ENCODE measurements at regions not wholly inside any gene's neighbourhood (a gene's known extent, or its start where the extent isn't known, plus 50 kb on each side); places are given as distances from the start of the nearest gene placed in this dataset.
"Not testable (repeated sequence)": the region's sequence is repeated elsewhere in the genome, so short reads cannot be mapped to it uniquely, and the experiment has no call there.

- H3F3A ChIP-seq (ENCODE audit: insufficient read depth, low read length): no peaks in the 10 kb centered on the region
- no peak overlapping the region for H2AFZ ChIP-seq (ENCODE audit: low read length)
- H3K36me3 ChIP-seq (replicated peaks; ENCODE audit: insufficient read depth, low read length): no peaks in the 10 kb centered on the region
- no peak overlapping the region for H3K27ac ChIP-seq (ENCODE audit: low read length)
- no peaks in the 10 kb centered on the region for H3K27me3 ChIP-seq (replicated peaks; ENCODE audit: insufficient read depth, low read length)
- H3K4me3 ChIP-seq (ENCODE audit: low read length): no peak overlapping the region
- no peaks in the 10 kb centered on the region for H3K79me2 ChIP-seq (ENCODE audit: low read length)
- H3K9ac ChIP-seq (ENCODE audit: low read length): no peak overlapping the region
- H3K9me2 ChIP-seq (replicated peaks; ENCODE audit: insufficient read depth, low read length): no peaks in the 10 kb centered on the region
- no peaks in the 10 kb centered on the region for H3K9me3 ChIP-seq (replicated peaks; ENCODE audit: insufficient read depth, low read length)
- no peak overlapping the region for H3K4me2 ChIP-seq (ENCODE audit: low read depth, low read length)
- no peaks in the 10 kb centered on the region for H3K4me1 ChIP-seq (ENCODE audit: low read length)
- no peak for DNase-seq
- H4K20me1 ChIP-seq (ENCODE audit: insufficient read depth, low read length): no peaks in the 10 kb centered on the region
- no peak for TF ChIP-seq EZH2phosphoT487 (IDR thresholded peaks at IDR 0.05; ENCODE audit: low read length)
- no peak for TF ChIP-seq EZH2 (optimal IDR thresholded peaks at IDR 0.05; ENCODE audit: low read depth, low read length)
- no peak for TF ChIP-seq CTCF (IDR thresholded peaks at IDR 0.05; ENCODE audit: low read length)
These were observed 368.5 kb upstream of the PCDH15 start for GRCh38 chr10:55169493-55169892.

- Histone ChIP-seq H3K9me2 (replicated peaks; ENCODE audit: insufficient read depth, low read length) (no peaks in the 10 kb centered on the region), H3K36me3 (replicated peaks; ENCODE audit: insufficient read depth, low read length) (no peaks in the 10 kb centered on the region), H3K79me2 (ENCODE audit: low read length) (no peaks in the 10 kb centered on the region), H3K9ac (ENCODE audit: low read length) (no peak overlapping the region), H3K4me3 (ENCODE audit: low read length) (no peak overlapping the region), H3K27me3 (replicated peaks; ENCODE audit: insufficient read depth, low read length) (no peaks in the 10 kb centered on the region), H2AFZ (ENCODE audit: low read length) (no peak overlapping the region), H3K9me3 (replicated peaks; ENCODE audit: insufficient read depth, low read length) (no peaks in the 10 kb centered on the region), H4K20me1 (ENCODE audit: insufficient read depth, low read length) (no peaks in the 10 kb centered on the region), H3K4me2 (ENCODE audit: low read depth, low read length) (no peak overlapping the region), H3K27ac (ENCODE audit: low read length) (no peak overlapping the region), H3F3A (ENCODE audit: insufficient read depth, low read length) (no peaks in the 10 kb centered on the region), H3K4me1 (ENCODE audit: low read length) (no peaks in the 10 kb centered on the region)
- TF ChIP-seq CTCF (IDR thresholded peaks at IDR 0.05; ENCODE audit: low read length) (no peak), EZH2 (optimal IDR thresholded peaks at IDR 0.05; ENCODE audit: low read depth, low read length) (no peak), EZH2phosphoT487 (IDR thresholded peaks at IDR 0.05; ENCODE audit: low read length) (no peak)
- no peak for DNase-seq
These were observed 367.3 kb upstream of the PCDH15 start for GRCh38 chr10:55168343-55168742.

GRCh38 chr10:55163388-55163979 lies 362.5 kb upstream of the PCDH15 start:
- H4K20me1 ChIP-seq (ENCODE audit: insufficient read depth, low read length): no peaks in the 10 kb centered on the region
- TF ChIP-seq EZH2phosphoT487 (IDR thresholded peaks at IDR 0.05; ENCODE audit: low read length) (no peak), EZH2 (optimal IDR thresholded peaks at IDR 0.05; ENCODE audit: low read depth, low read length) (no peak), CTCF (IDR thresholded peaks at IDR 0.05; ENCODE audit: low read length) (no peak)
- H3K4me1 ChIP-seq (ENCODE audit: low read length): no peaks in the 10 kb centered on the region
- no peaks in the 10 kb centered on the region for H3K79me2 ChIP-seq (ENCODE audit: low read length)
- H3K36me3 ChIP-seq (replicated peaks; ENCODE audit: insufficient read depth, low read length): no peaks in the 10 kb centered on the region
- H3K9me3 ChIP-seq (replicated peaks; ENCODE audit: insufficient read depth, low read length): no peaks in the 10 kb centered on the region
- H3F3A ChIP-seq (ENCODE audit: insufficient read depth, low read length): no peaks in the 10 kb centered on the region
- H3K9me2 ChIP-seq (replicated peaks; ENCODE audit: insufficient read depth, low read length): no peaks in the 10 kb centered on the region
- no peak overlapping the region for H3K4me3 ChIP-seq (ENCODE audit: low read length)
- H3K9ac ChIP-seq (ENCODE audit: low read length): no peak overlapping the region
- no peaks in the 10 kb centered on the region for H3K27me3 ChIP-seq (replicated peaks; ENCODE audit: insufficient read depth, low read length)
- DNase-seq: no peak
- no peak overlapping the region for H2AFZ ChIP-seq (ENCODE audit: low read length)
- H3K4me2 ChIP-seq (ENCODE audit: low read depth, low read length): no peak overlapping the region
- no peak overlapping the region for H3K27ac ChIP-seq (ENCODE audit: low read length)

GRCh38 chr10:55162321-55162720 lies 361.3 kb upstream of the PCDH15 start:
- H3K9me3 ChIP-seq (replicated peaks; ENCODE audit: insufficient read depth, low read length); H3K4me2 ChIP-seq (ENCODE audit: low read depth, low read length); H4K20me1 ChIP-seq (ENCODE audit: insufficient read depth, low read length); H3K27me3 ChIP-seq (replicated peaks; ENCODE audit: insufficient read depth, low read length); H3K36me3 ChIP-seq (replicated peaks; ENCODE audit: insufficient read depth, low read length); DNase-seq; H3K9me2 ChIP-seq (replicated peaks; ENCODE audit: insufficient read depth, low read length); H2AFZ ChIP-seq (ENCODE audit: low read length); H3K4me3 ChIP-seq (ENCODE audit: low read length); H3F3A ChIP-seq (ENCODE audit: insufficient read depth, low read length); H3K9ac ChIP-seq (ENCODE audit: low read length); H3K27ac ChIP-seq (ENCODE audit: low read length); H3K4me1 ChIP-seq (ENCODE audit: low read length); H3K79me2 ChIP-seq (ENCODE audit: low read length): not testable (repeated sequence)
